Suppressor macrophage (primary cell): ENCODE measurements at regions not wholly inside any gene's neighbourhood (a gene's known extent, or its start where the extent isn't known, plus 50 kb on each side); places are given as distances from the start of the nearest gene placed in this dataset.
"Not testable (repeated sequence)": the region's sequence is repeated elsewhere in the genome, so short reads cannot be mapped to it uniquely, and the experiment has no call there.

Experiments used
- DNase-seq, 4 experiments: peaks; one replicate each; pipeline ENCODE4 v3.0.0-alpha.2; 2020 to 2022

- DNase-seq, result no peak
These were observed 71.8 kb upstream of the TIAM2 start for GRCh38 chr6:154923199-154923869.

GRCh38 chr6:154925130-154925529 lies 70.0 kb upstream of the TIAM2 start:
- no peak for DNase-seq

DNA sequence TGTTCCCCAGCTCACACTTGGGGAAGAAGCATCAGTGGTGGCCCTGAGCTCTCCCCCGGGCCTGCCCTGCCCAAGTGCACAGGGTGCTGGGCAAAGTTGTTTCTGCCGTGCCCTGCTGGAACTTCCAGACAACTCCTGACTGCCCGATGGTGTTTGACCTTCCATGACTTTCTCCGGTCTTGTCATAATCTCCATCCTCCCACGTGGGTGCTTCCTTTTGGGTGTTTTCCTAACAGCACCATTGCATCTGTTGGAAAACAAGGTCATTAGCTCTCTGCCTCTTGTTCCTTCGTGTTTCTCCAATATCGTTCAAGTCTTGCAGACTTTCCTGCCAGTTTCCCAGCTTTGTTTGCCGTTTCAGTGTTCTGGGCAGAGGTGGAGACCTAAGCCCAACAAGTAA lies 68.7 kb upstream of the TIAM2 start:
- DNase-seq, result no peak

DNA sequence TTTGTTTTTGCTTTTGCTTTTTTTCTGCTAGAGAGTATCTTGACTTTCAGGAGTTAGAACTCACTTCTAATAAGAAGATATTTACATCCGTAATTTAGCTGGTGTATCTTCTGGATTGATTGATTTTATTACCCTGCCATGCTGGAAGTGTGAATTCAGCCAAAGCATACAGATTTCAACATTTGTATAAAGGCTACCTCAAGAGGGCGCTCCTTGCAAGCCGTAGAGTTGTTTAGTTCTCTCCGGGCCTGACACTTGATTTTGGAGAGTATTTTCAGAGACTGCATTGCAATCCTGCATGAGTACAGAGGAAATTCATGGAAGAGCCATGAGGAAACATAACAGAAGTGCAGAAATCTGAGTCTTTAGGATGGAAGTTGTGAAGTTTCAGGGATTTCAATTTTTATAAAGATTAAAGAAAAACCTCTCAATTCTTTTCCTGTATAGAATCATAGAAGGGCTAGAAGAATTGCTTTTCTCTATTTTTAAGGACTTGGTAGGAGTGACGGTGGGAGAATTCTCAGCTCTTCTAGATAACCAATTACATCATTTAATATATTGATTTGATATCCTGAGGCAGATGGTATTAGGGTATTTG lies 66.7 kb upstream of the TIAM2 start:
- DNase-seq, result peak; percentile 76 to 86 (median 84)

- no peak for DNase-seq
These were observed 64.7 kb upstream of the TIAM2 start for GRCh38 chr6:154930451-154930851.

GRCh38 chr6:154931711-154932424 lies 63.2 kb upstream of the TIAM2 start:
- peak in 2 of 4 experiments; percentile 6 to 11 for DNase-seq

DNA sequence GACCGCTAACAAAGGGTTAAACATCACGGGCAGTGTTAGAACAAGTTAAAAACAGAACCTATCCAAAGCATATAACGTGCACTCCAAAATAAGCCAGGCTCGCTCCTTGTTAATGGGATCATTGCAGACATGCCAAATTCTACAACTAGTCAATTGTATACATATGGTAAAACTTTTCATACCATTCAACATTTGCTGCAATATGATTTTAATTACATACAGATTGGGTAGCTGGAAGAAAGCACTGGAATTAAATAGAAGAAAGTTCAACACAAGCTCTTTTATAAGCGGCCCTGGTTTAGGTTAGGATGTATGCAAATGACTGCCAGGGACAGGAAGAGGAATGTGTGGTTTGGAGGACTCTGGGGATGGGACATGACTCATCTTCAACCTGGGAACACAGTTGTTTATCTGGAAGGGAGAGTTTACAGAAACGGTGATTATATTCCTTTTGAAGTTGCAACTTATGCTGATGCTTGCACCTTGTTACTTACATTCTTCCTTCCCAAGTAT lies 62.5 kb upstream of the TIAM2 start:
- no peak for DNase-seq

- no peak for DNase-seq
These were observed 61.8 kb upstream of the TIAM2 start for GRCh38 chr6:154933181-154933827.

- no peak for DNase-seq
These were observed 57.6 kb upstream of the TIAM2 start for GRCh38 chr6:154937306-154938220.

DNA sequence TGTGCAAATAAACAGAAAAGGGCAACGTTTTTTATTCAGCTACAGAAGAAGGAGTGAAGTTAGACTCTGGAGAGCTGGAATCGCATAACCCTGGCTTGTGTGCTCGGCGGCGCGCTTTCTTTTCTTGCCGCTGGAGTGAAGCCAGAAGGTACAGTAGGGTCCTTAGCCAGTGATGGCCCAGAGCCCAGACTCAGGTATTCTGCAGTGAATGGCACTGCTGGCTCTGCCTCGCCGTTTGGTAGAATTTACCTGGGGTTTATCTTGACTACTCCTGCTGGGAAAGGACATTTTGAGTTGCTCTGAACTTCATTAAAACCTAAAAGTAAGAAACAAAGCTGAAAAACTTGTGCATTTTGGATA lies 56.9 kb upstream of the TIAM2 start:
- no peak for DNase-seq

DNA sequence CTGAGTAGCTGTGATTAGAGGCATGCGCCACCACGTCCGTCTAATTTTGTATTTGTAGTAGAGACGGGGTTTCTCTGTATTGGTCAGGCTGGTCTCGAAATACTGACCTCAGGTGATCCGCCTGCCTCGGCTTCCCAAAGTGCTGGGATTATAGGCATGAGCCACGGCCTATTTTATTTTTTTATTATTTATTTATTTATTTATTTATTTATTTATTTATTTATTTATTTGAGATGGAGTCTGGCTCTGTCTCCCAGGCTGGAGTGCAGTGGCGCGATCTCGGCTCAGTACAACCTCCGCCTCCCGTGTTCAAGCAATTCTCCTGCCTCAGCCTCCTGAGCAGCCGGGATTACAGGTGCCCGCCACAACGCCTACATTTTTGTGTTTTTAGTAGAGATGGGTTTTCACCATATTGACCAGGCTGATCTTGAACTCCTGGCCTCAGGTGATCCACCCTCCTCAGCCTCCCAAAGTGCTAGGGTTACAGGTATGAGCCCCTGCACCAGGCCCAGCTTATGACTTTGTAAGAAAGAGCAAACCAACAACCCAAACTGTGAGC lies 56.3 kb upstream of the TIAM2 start:
- not testable (repeated sequence) for DNase-seq

DNA sequence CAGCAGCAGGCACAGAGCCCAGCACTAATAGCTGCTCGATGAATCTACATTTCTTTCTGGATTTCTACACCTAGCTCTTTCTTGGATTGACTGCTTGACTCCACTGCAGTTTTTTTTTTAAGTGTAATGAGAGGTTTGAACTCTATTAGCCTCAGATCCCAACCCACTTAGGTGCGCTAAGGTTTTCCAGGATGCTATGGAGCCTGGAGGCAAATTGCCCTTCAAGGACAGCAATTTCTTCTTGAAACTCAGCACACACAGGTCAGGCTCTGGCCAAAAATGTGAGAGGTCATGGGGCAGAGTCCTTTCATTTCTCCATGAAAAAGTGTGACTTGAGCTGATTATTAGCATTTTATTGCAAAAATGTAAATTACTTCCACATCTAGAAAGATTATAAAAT lies 52.3 kb upstream of the TIAM2 start:
- no peak for DNase-seq

- no peak for DNase-seq
These were observed 49.7 kb upstream of the TIAM2 start for GRCh38 chr6:154945271-154945890.
